Endothelial cell of umbilical vein (primary cell): ENCODE measurements at regions not wholly inside any gene's neighbourhood (a gene's known extent, or its start where the extent isn't known, plus 50 kb on each side); places are given as distances from the start of the nearest gene placed in this dataset.

Source experiments
- BruUV-seq: library from RNA; stranded (reverse); fragments of 400-500 nt; replicated peaks from 2 replicates; lab custom pipeline; 2021; lab: Mats Ljungman, UMichigan
- CTCF ChIA-PET: fragments of 300-600, 350-600 bp; sonication (Branson Sonifier 250); formaldehyde crosslinking; loops from one replicate; lab custom pipeline; 2021; ENCODE audit warnings: antibody characterized with exemption, inconsistent platforms; lab: Charles Lee
- POLR2A ChIA-PET: fragments of 300-600, 350-600 bp; sonication (Branson Sonifier 250); formaldehyde crosslinking; loops from one replicate; lab custom pipeline; 2021; ENCODE audit warnings: antibody characterized with exemption, inconsistent platforms; lab: Charles Lee
- DNase-seq: peaks from one replicate; pipeline ENCODE4 v3.0.0-alpha.2; 2011; ENCODE audit warnings: low read depth, low spot score
- FAIRE-seq: peaks from 2 replicates; lab custom pipeline; 2011; peaks lifted over from hg19 to GRCh38; lab: Jason Lieb, UNC
- H2AFZ ChIP-seq: 2 replicates; pipeline ENCODE4 v1.6.0; 2012; ENCODE audit warnings: low read depth, low read length, control low read depth, inconsistent platforms
- H3K27ac ChIP-seq: 2 replicates; pipeline ENCODE4 v1.5.1; 2011; ENCODE audit warnings: low read depth, mild to moderate bottlenecking, control low read depth, low read length, moderate library complexity; ENCODE audit not compliant: insufficient read depth
- H3K27me3 ChIP-seq, 2 experiments: 2 replicates each; pipeline versions ENCODE4 v1.6.0 to v1.6.1; 2011; ENCODE audit warnings: low read length in 2 of 2, mixed read lengths in 1 of 2; ENCODE audit not compliant: control insufficient read depth in 2 of 2, insufficient read depth in 2 of 2
- H3K36me3 ChIP-seq, 2 experiments: 2 replicates in 1 of 2; 3 replicates in 1 of 2; pipeline ENCODE4 v1.5.1; 2011; ENCODE audit warnings: low read length in 2 of 2, mild to moderate bottlenecking in 1 of 2, moderate library complexity in 1 of 2; ENCODE audit not compliant: control insufficient read depth in 2 of 2, insufficient read depth in 2 of 2; ENCODE audit errors: extremely low read depth in 1 of 2
- H3K4me1 ChIP-seq: 3 replicates; pipeline ENCODE4 v1.5.1; 2011; ENCODE audit warnings: mild to moderate bottlenecking, low read length; ENCODE audit not compliant: control insufficient read depth, insufficient read depth; ENCODE audit errors: extremely low read depth
- H3K4me2 ChIP-seq: 2 replicates; pipeline ENCODE4 v1.6.1; 2011; ENCODE audit warnings: low read length, control low read depth, mixed read lengths; ENCODE audit not compliant: insufficient read depth
- H3K4me3 ChIP-seq, 3 experiments: fragments of 200-600 bp in 1 of 3; sonication (generic), shearing (Covaris generic) in 1 of 3; replicated peaks in 1 of 3; 2 replicates each; pipeline ENCODE4 v1.5.1; 2011 to 2016; ENCODE audit warnings: control low read depth in 3 of 3, low read length in 3 of 3, mild to moderate bottlenecking in 2 of 3, inconsistent platforms in 1 of 3, low read depth in 1 of 3, moderate library complexity in 1 of 3; ENCODE audit not compliant: insufficient read depth in 1 of 3
- H3K79me2 ChIP-seq: 2 replicates; pipeline ENCODE4 v1.6.0; 2012; ENCODE audit warnings: low read length, inconsistent platforms; ENCODE audit not compliant: control insufficient read depth, insufficient read depth
- H3K9ac ChIP-seq: replicated peaks from 2 replicates; pipeline ENCODE3; 2011; ENCODE audit warnings: low read length, control low read depth; ENCODE audit not compliant: insufficient read depth; ENCODE audit errors: extremely low read depth
- H3K9me1 ChIP-seq: replicated peaks from 3 replicates; pipeline ENCODE4 v1.6.0; 2011; ENCODE audit warnings: mild to moderate bottlenecking, low read length; ENCODE audit not compliant: control insufficient read depth, insufficient read depth; ENCODE audit errors: extremely low read depth
- H3K9me3 ChIP-seq: replicated peaks from 2 replicates; pipeline ENCODE4 v1.5.1; 2012; ENCODE audit warnings: low read length, inconsistent platforms; ENCODE audit not compliant: control insufficient read depth, insufficient read depth
- H4K20me1 ChIP-seq: replicated peaks from 2 replicates; pipeline ENCODE3; 2011; ENCODE audit warnings: mild to moderate bottlenecking, low read length; ENCODE audit not compliant: control insufficient read depth, insufficient read depth; ENCODE audit errors: extremely low read depth
- CTCF ChIP-seq, 2 donors: IDR thresholded peaks; 1 replicate in 1 of 2; 2 replicates in 1 of 2; pipeline ENCODE4 v1.5.1; 2011; ENCODE audit warnings: low read length in 2 of 2, mild to moderate bottlenecking in 2 of 2, moderate library complexity in 2 of 2, control low read depth in 1 of 2, inconsistent platforms in 1 of 2, low read depth in 1 of 2; ENCODE audit not compliant: insufficient read depth in 1 of 2; ENCODE audit errors: extremely low read depth in 1 of 2
- EZH2 ChIP-seq: IDR thresholded peaks from 2 replicates; pipeline ENCODE4 v1.6.1; 2012; ENCODE audit warnings: borderline replicate concordance, low read depth, mild to moderate bottlenecking, moderate library complexity, low read length, inconsistent platforms; ENCODE audit not compliant: severe bottlenecking
- FOS ChIP-seq: IDR thresholded peaks from 2 replicates; pipeline ENCODE4 v1.6.1; 2011; ENCODE audit warnings: mild to moderate bottlenecking, low read length, moderate library complexity, borderline replicate concordance; ENCODE audit not compliant: insufficient read depth
- GATA2 ChIP-seq: IDR thresholded peaks from 2 replicates; pipeline ENCODE4 v1.7.0; 2011; ENCODE audit warnings: low read depth, mild to moderate bottlenecking, moderate library complexity, mixed read lengths, low read length; ENCODE audit not compliant: insufficient read length, insufficient read depth
- JUN ChIP-seq: IDR thresholded peaks from 2 replicates; pipeline ENCODE4 v1.6.1; 2011; ENCODE audit warnings: borderline replicate concordance, low read depth; ENCODE audit not compliant: insufficient read length, insufficient read depth
- MAX ChIP-seq: IDR thresholded peaks from 2 replicates; pipeline ENCODE4 v1.6.1; 2011; ENCODE audit not compliant: insufficient read depth, insufficient read length
- MYC ChIP-seq: IDR thresholded peaks from one replicate; pipeline ENCODE4 v1.6.1; 2011; ENCODE audit warnings: mild to moderate bottlenecking, low read depth, low read length
- POLR2A ChIP-seq: IDR thresholded peaks from 2 replicates; pipeline ENCODE4 v1.6.1; 2012; ENCODE audit warnings: low read depth, mild to moderate bottlenecking, control low read depth, low read length
- POLR2AphosphoS5 ChIP-seq: IDR thresholded peaks from 2 replicates; pipeline ENCODE4 v1.6.1; 2012; ENCODE audit warnings: low read depth, mild to moderate bottlenecking, control low read depth, low read length, moderate library complexity; ENCODE audit not compliant: insufficient read depth
- dilution Hi-C: fragments of 300-500 bp; cut with MboI; formaldehyde crosslinking; loops from one replicate; pipeline ENCODE4 v1.15.0; 2019; ENCODE audit warnings: low sequenced_read_pairs; ENCODE audit not compliant: extremely low pct_ligation_motif_present
- intact Hi-C: fragments of 100-400 bp; cut with micrococcal nuclease; formaldehyde crosslinking; loops from one replicate; pipeline ENCODE4 v1.10.0; 2022

- dilution Hi-C loops: no loop called here
- peak overlapping the region; percentile 44 for H2AFZ ChIP-seq
Measured at GRCh38 chr1:98327220-98327861, 334.2 kb upstream of the SNX7 start.

More at GRCh38 chr1:98327220-98327861, 334.2 kb upstream of the SNX7 start:
- H3K4me2 ChIP-seq: peak overlapping the region; percentile 81
- peak overlapping the region; percentile 76 for H3K9ac ChIP-seq
- POLR2A ChIA-PET: interaction anchor here (0.8 to 1.3 kb wide), 2 partner anchors 9 to 140 kb away, joined by 3 read pairs; no protein-coding TSS in a partner anchor
- intact Hi-C loops: loop anchor here (1.0 to 5.0 kb wide), 4 partner anchors 9 to 425 kb away; no protein-coding TSS in a partner anchor
- peak overlapping the region; percentile 97 for H3K27ac ChIP-seq
- BruUV-seq: TSS peak; percentile 9
- H3K9me1 ChIP-seq: no peaks in the 10 kb centered on the region
- no peaks in the 10 kb centered on the region for H3K27me3 ChIP-seq
- peak; percentile 87 for DNase-seq
- H3K79me2 ChIP-seq: no peaks in the 10 kb centered on the region
- H3K36me3 ChIP-seq: no peaks in the 10 kb centered on the region
- no peaks in the 10 kb centered on the region for H3K9me3 ChIP-seq
- CTCF ChIA-PET: interaction anchor here (1.0 to 2.4 kb wide), 6 partner anchors 8 to 141 kb away, joined by 3 to 19 read pairs (median 4); no protein-coding TSS in a partner anchor
- H3K4me1 ChIP-seq: peaks cover 76% of the 10 kb centered on the region
- TF ChIP-seq EZH2 (no peak), MAX (no peak), MYC (no peak), FOS (no peak), JUN (no peak), GATA2 (peak; percentile 69), POLR2AphosphoS5 (peak; percentile 39), POLR2A (peak; percentile 64), CTCF (IDR thresholded peaks at IDR 0.05; ENCODE audit: extremely low read depth in 1 of 2, insufficient read depth in 1 of 2, low read depth in 1 of 2, low read length in 2 of 2) (no peak)
- H4K20me1 ChIP-seq: no peaks in the 10 kb centered on the region
- peak overlapping the region in 1 of 3 experiments; percentile 36 for H3K4me3 ChIP-seq
- FAIRE-seq: peak; percentile 49
